Cardiac fibroblast (primary cell): ENCODE measurements at regions not wholly inside any gene's neighbourhood (a gene's known extent, or its start where the extent isn't known, plus 50 kb on each side); places are given as distances from the start of the nearest gene placed in this dataset.
"Not testable (repeated sequence)": the region's sequence is repeated elsewhere in the genome, so short reads cannot be mapped to it uniquely, and the experiment has no call there.

Source experiments
- DNase-seq, 2 donors: peaks; one replicate each; pipeline versions ENCODE4 v3.0.0 to v3.0.0-alpha.2; 2010; ENCODE audit warnings: low read depth in 2 of 2
- H3K4me3 ChIP-seq, 2 donors: replicated peaks in 1 of 2; 1 replicate in 1 of 2; 2 replicates in 1 of 2; pipeline ENCODE4 v1.5.1; 2011; ENCODE audit warnings: low read depth in 2 of 2, low read length in 2 of 2, mild to moderate bottlenecking in 2 of 2, moderate library complexity in 1 of 2
- TF ChIP-seq, protein P1 (sequence below): IDR thresholded peaks from one replicate; pipeline ENCODE4 v1.5.1; 2011; ENCODE audit warnings: low read depth, mild to moderate bottlenecking, low read length, inconsistent platforms

DNA sequence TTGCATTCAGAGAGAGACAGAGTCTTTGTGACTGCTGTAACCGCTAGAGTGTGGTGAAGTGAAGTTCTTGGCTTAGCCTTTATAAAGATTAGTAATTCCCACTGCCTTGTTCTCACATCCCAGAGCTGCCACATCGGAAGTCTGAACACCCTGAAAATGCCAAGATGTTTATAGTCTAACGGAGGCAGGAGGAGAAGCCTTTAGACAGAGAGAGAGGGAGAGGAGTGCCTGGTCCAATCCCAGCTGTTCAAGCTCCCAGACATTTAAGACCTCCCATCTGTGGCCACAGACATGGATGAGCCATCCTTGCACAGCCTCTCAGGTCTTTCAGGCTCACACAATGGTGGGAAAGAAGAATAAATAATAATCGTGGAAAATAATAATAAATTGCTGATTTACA, 1422.8 kb upstream of the EYS start:
- no peak overlapping the region for H3K4me3 ChIP-seq
- peak; percentile 7 to 13 for DNase-seq
- TF ChIP-seq, protein P1, sequence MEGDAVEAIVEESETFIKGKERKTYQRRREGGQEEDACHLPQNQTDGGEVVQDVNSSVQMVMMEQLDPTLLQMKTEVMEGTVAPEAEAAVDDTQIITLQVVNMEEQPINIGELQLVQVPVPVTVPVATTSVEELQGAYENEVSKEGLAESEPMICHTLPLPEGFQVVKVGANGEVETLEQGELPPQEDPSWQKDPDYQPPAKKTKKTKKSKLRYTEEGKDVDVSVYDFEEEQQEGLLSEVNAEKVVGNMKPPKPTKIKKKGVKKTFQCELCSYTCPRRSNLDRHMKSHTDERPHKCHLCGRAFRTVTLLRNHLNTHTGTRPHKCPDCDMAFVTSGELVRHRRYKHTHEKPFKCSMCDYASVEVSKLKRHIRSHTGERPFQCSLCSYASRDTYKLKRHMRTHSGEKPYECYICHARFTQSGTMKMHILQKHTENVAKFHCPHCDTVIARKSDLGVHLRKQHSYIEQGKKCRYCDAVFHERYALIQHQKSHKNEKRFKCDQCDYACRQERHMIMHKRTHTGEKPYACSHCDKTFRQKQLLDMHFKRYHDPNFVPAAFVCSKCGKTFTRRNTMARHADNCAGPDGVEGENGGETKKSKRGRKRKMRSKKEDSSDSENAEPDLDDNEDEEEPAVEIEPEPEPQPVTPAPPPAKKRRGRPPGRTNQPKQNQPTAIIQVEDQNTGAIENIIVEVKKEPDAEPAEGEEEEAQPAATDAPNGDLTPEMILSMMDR, result no peak

DNA sequence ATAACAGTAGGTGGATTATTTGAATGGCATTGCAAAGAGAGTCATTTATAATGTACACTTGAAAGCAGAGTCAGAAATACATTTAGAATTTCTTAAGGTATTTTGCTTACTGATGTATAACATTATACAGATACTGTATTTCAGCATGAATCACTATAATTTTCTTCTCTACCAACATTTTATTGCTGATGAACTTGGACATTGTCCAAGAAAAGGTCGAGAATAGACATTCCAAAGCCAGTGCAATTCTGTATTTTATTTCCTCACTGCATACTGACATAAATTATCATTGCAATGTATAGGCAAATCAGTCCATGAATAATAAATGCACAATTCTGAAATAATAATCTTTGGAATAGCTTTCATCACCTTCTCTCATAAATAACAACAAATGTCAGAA, 1420.0 kb upstream of the EYS start:
- no peak overlapping the region for H3K4me3 ChIP-seq
- DNase-seq, result no peak
- TF ChIP-seq, protein P1, result no peak

DNA sequence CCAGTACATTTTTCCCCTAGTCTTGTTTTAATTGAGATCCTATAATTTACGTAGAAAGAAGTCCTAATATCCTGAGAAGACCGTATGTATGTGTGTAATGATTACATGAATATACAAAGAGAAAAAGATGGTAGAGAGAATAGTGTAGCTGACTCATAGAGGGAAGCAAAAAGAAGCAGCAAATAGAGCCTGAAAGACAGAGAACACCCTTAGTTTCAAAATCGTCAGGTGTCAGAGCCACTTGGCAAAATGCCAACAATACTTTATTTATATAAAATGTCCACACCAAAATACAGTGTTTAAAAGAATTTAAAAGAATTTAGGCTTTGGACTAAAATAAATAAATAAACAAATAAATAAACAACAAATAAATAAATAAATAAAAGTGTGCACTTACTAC, 1414.1 kb upstream of the EYS start:
- no peak for DNase-seq
- TF ChIP-seq, protein P1, result no peak
- no peak overlapping the region for H3K4me3 ChIP-seq

DNA sequence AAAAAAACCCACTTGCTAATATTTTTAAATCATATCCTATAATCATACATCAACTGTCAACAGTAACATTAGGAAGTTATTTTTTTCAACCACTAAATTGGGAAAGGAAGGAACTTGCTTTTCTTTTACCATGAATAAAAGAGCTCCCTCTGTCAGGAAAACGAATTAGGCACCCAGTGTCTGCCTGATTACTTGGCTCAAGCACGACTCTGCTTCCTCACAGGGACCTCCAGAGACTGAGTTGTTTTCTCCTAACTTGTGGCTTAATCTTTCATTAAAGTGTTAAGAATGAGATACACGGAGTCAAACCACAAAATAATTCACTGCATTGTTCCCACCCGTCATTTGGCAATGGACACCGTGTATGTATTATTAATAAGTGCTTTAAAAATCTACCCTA, 1405.1 kb upstream of the EYS start:
- TF ChIP-seq, protein P1, result no peak
- DNase-seq, result peak; percentile 2 to 40
- no peak overlapping the region for H3K4me3 ChIP-seq

DNA sequence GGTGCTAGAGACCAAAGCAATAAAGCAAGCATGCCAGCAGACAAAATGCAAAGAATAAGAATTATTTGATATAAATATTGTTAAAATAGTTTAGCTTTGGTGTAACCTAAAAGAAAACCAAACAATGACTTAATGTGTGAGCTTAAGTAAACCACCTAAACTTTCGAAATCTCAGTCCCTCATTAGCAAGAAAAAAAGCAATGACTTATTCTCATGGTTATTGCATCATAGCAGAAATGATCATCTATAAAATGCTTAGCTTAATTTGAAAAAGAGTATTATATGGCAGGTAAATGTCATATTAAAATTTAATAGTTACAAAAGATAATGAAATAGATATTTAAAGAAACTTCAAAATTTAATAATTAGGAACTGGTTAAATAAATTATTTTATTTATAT, 1395.7 kb upstream of the EYS start:
- no peak overlapping the region for H3K4me3 ChIP-seq
- DNase-seq, result no peak
- TF ChIP-seq, protein P1, result no peak

DNA sequence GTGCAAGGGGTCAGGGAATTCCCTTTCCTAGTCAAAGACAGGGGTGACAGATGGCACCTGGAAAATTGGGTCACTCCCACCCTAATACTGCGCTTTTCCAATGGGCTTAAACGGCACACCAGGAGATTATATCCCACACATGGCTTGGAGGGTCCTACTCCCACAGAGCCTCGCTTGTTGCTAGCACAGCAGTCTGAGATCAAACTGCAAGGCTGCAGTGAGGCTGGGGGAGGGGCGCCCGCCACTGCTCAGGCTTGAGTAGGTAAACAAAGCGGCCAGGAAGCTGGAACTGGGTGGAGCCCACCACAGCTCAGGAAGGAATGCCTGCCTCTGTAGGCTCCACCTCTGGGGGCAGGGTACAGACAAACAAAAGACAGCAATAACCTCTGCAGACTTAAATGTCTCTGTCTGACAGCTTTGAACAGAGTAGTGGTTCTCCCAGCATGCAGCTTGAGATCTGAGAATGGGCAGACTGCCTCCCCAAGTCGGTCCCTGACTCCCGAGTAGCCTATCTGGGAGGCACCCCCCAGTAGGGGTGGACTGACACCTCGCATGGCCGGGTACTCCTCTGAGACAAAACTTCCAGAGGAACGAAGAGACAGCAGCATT, 1388.7 kb upstream of the EYS start:
- H3K4me3 ChIP-seq, DNase-seq: not testable (repeated sequence)

DNA sequence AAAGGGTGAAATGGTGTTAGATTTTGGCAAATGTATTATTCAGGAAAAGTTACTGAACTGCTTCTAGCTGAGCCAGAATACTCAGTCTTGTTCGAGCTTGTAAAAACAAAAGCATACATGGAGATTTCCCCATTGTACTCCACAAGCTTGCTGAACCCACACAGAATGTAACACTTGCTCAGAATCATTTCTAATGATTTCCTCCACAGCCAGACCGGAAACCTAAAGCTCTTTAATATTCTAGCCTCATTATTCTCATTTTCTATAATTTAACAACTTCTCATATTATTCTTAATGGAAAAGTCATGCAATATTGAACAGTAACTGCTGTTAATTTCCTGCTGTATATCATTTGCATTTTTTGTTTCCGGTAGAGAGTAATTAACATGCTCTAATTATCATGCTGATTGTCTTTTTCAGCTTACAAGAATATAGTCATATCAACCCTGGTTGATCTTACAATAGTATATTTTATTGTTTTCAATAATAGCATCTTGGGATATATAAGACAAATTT, 1387.5 kb upstream of the EYS start:
- DNase-seq, result no peak
- TF ChIP-seq, protein P1, result no peak
- no peak overlapping the region for H3K4me3 ChIP-seq
